GM21737 (cell line): ENCODE measurements at regions not wholly inside any gene's neighbourhood (a gene's known extent, or its start where the extent isn't known, plus 50 kb on each side); places are given as distances from the start of the nearest gene placed in this dataset.
A peak's percentile ranks its signal among the peaks of the same experiment; 100 is the strongest.

Experiments
- ATAC-seq: cut with Tn5 transposase; IDR thresholded peaks from one replicate; pipeline ENCODE4 v1.9.1; 2021; ENCODE audit warnings: mild to moderate bottlenecking, moderate library complexity; ENCODE audit not compliant: unreplicated experiment

GRCh38 chr5:109917154-109917546, 227.4 kb downstream of the MAN2A1 start:
- ATAC-seq: no peak

GRCh38 chr5:109917966-109918365, 228.2 kb downstream of the MAN2A1 start:
- no peak for ATAC-seq

- no peak for ATAC-seq
These were observed 231.0 kb downstream of the MAN2A1 start for GRCh38 chr5:109920736-109921135.

- ATAC-seq: no peak
These were observed 232.1 kb downstream of the MAN2A1 start for GRCh38 chr5:109921735-109922380.

- ATAC-seq: no peak
These were observed 232.8 kb downstream of the MAN2A1 start for GRCh38 chr5:109922381-109922995.

GRCh38 chr5:109923205-109923604, 233.5 kb downstream of the MAN2A1 start:
- ATAC-seq: no peak

GRCh38 chr5:109924237-109925107, 234.7 kb downstream of the MAN2A1 start:
- no peak for ATAC-seq

- no peak for ATAC-seq
These were observed 237.9 kb downstream of the MAN2A1 start for GRCh38 chr5:109927639-109928038.

- no peak for ATAC-seq
These were observed 238.3 kb downstream of the MAN2A1 start for GRCh38 chr5:109928046-109928445.

GRCh38 chr5:109928811-109929210, 239.1 kb downstream of the MAN2A1 start:
- no peak for ATAC-seq

GRCh38 chr5:109929376-109929775, 239.6 kb downstream of the MAN2A1 start:
- no peak for ATAC-seq

- no peak for ATAC-seq
These were observed 240.2 kb downstream of the MAN2A1 start for GRCh38 chr5:109929911-109930310.

GRCh38 chr5:109931049-109931780, 241.5 kb downstream of the MAN2A1 start:
- ATAC-seq: no peak

GRCh38 chr5:109935833-109936490, 246.2 kb downstream of the MAN2A1 start:
- ATAC-seq: no peak

GRCh38 chr5:109936996-109937395, 247.3 kb downstream of the MAN2A1 start:
- peak; percentile 71 for ATAC-seq

- no peak for ATAC-seq
These were observed 248.2 kb downstream of the MAN2A1 start for GRCh38 chr5:109937951-109938350.

GRCh38 chr5:109938453-109938852, 248.7 kb downstream of the MAN2A1 start:
- no peak for ATAC-seq

- no peak for ATAC-seq
These were observed 249.5 kb downstream of the MAN2A1 start for GRCh38 chr5:109939116-109939682.

GRCh38 chr5:109942646-109943045, 252.9 kb downstream of the MAN2A1 start:
- no peak for ATAC-seq

- ATAC-seq: no peak
These were observed 254.0 kb downstream of the MAN2A1 start for GRCh38 chr5:109943701-109944235.
